ENCODE measurements at regions not wholly inside any gene's neighbourhood (a gene's known extent, or its start where the extent isn't known, plus 50 kb on each side); places are given as distances from the start of the nearest gene placed in this dataset.

DNA sequence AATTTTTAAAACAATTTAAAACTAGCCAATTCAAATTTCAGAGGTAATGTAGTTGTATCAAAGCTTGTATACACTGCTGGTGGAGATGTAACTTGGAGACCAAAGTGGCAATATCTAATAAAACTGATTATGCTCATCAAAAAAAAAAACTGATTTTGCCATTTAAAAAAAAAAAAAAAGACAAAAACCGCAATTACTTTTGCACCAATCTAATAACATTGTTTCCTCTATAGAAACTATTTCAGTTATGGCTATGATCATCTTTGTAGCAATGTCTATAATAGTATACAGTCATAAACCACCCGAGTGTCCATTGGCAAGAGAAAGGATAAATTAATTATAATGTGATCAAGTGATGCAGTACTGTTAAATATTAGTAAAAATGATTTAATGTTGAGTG, 149.3 kb upstream of the SEMA6D start:
- no peak for TF ChIP-seq POLR2AphosphoS5 (IDR thresholded peaks at IDR 0.05; ENCODE audit: low read depth, low read length)
- TF ChIP-seq, protein P1, sequence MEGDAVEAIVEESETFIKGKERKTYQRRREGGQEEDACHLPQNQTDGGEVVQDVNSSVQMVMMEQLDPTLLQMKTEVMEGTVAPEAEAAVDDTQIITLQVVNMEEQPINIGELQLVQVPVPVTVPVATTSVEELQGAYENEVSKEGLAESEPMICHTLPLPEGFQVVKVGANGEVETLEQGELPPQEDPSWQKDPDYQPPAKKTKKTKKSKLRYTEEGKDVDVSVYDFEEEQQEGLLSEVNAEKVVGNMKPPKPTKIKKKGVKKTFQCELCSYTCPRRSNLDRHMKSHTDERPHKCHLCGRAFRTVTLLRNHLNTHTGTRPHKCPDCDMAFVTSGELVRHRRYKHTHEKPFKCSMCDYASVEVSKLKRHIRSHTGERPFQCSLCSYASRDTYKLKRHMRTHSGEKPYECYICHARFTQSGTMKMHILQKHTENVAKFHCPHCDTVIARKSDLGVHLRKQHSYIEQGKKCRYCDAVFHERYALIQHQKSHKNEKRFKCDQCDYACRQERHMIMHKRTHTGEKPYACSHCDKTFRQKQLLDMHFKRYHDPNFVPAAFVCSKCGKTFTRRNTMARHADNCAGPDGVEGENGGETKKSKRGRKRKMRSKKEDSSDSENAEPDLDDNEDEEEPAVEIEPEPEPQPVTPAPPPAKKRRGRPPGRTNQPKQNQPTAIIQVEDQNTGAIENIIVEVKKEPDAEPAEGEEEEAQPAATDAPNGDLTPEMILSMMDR (IDR thresholded peaks at IDR 0.05) = no peak
- TF ChIP-seq SIN3A (IDR thresholded peaks at IDR 0.05; ENCODE audit: borderline replicate concordance, insufficient read depth, low read depth, low read length) = no peak
